HEK293 (cell line): ENCODE measurements at regions not wholly inside any gene's neighbourhood (a gene's known extent, or its start where the extent isn't known, plus 50 kb on each side); places are given as distances from the start of the nearest gene placed in this dataset.

ENCODE experiments used
- KLF9 ChIP-seq: fragments of 450-650 bp; formaldehyde crosslinking; IDR thresholded peaks from 2 replicates; pipeline ENCODE4 v1.5.1; 2016; ENCODE audit warnings: missing biosample characterization, missing genetic modification characterization, low read depth
- ZBTB48 ChIP-seq: fragments of 450-650 bp; formaldehyde crosslinking; IDR thresholded peaks from 2 replicates; pipeline ENCODE4 v1.5.1; 2016; ENCODE audit warnings: missing biosample characterization, missing genetic modification characterization
- ZNF18 ChIP-seq: fragments of 450-650 bp; formaldehyde crosslinking; IDR thresholded peaks from 2 replicates; pipeline ENCODE4 v1.5.1; 2016; ENCODE audit warnings: missing biosample characterization, missing genetic modification characterization
- ZNF274 ChIP-seq, 2 experiments: fragments of 200-500 bp in 1 of 2; fragments of 450-650 bp in 1 of 2; sonication (Bioruptor generic) in 1 of 2; formaldehyde crosslinking in 1 of 2; IDR thresholded peaks; 2 replicates each; pipeline versions ENCODE4 v1.5.1 to v1.6.1; 2014 to 2016; ENCODE audit warnings: borderline replicate concordance in 1 of 2, inconsistent platforms in 1 of 2, low read length in 1 of 2, missing biosample characterization in 1 of 2, missing genetic modification characterization in 1 of 2
- ZNF785 ChIP-seq: fragments of 450-650 bp; formaldehyde crosslinking; IDR thresholded peaks from 2 replicates; pipeline ENCODE4 v1.5.1; 2016; ENCODE audit warnings: missing biosample characterization, missing genetic modification characterization
- TF ChIP-seq, protein P1 (sequence below): fragments of 450-650 bp; formaldehyde crosslinking; IDR thresholded peaks from 2 replicates; pipeline ENCODE4 v1.5.1; 2016; ENCODE audit warnings: missing biosample characterization, missing genetic modification characterization

DNA sequence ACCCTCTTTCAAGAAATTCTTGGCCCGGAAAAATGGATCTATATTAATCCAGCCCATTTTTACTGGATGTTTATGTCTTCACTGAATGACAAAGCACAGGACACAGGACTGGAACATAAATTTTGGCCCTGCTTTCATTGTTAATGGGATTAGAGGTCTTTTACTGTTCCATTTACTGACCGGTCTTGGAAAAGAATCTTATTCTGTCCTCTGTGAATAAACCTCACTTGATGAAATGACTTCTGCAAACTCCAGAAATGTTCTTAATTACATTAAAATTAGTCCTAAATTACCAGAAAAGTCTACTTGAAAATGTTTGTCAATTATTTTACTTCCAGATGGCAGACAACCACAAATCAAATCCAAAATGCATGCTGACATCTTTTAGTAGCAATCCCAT is 79.3 kb upstream of the SLC24A5 start:
- TF ChIP-seq ZNF274 (IDR thresholded peaks at IDR 0.05; ENCODE audit: low read length), result no peak
- no peak for TF ChIP-seq ZNF274 (tag by site-specific recombination; IDR thresholded peaks at IDR 0.05; ENCODE audit: borderline replicate concordance)
- TF ChIP-seq, protein P1, sequence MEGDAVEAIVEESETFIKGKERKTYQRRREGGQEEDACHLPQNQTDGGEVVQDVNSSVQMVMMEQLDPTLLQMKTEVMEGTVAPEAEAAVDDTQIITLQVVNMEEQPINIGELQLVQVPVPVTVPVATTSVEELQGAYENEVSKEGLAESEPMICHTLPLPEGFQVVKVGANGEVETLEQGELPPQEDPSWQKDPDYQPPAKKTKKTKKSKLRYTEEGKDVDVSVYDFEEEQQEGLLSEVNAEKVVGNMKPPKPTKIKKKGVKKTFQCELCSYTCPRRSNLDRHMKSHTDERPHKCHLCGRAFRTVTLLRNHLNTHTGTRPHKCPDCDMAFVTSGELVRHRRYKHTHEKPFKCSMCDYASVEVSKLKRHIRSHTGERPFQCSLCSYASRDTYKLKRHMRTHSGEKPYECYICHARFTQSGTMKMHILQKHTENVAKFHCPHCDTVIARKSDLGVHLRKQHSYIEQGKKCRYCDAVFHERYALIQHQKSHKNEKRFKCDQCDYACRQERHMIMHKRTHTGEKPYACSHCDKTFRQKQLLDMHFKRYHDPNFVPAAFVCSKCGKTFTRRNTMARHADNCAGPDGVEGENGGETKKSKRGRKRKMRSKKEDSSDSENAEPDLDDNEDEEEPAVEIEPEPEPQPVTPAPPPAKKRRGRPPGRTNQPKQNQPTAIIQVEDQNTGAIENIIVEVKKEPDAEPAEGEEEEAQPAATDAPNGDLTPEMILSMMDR (tag by site-specific recombination), result no peak
- no peak for TF ChIP-seq KLF9 (tag by site-specific recombination)
- TF ChIP-seq ZNF18 (tag by site-specific recombination), result no peak
- no peak for TF ChIP-seq ZNF785
- no peak for TF ChIP-seq ZBTB48
